Mucosa of stomach (tissue), 1 donor: ENCODE measurements at regions not wholly inside any gene's neighbourhood (a gene's known extent, or its start where the extent isn't known, plus 50 kb on each side); places are given as distances from the start of the nearest gene placed in this dataset.

Experiments
- H3K27me3 ChIP-seq: one replicate; pipeline ENCODE4 v1.7.0; 2013; ENCODE audit warnings: mild to moderate bottlenecking, low read length; ENCODE audit not compliant: control insufficient read depth, insufficient read depth
- H3K36me3 ChIP-seq: one replicate; pipeline ENCODE4 v1.7.0; 2013; ENCODE audit warnings: low read length; ENCODE audit not compliant: control insufficient read depth, insufficient read depth
- H3K4me1 ChIP-seq: one replicate; pipeline ENCODE4 v1.7.0; 2013; ENCODE audit warnings: mild to moderate bottlenecking, low read length; ENCODE audit not compliant: control insufficient read depth, insufficient read depth
- H3K4me3 ChIP-seq: one replicate; pipeline ENCODE4 v1.7.0; 2013; ENCODE audit warnings: low read length
- H3K9ac ChIP-seq: one replicate; pipeline ENCODE4 v1.7.0; 2013; ENCODE audit warnings: mild to moderate bottlenecking, low read length, moderate library complexity
- H3K9me3 ChIP-seq: one replicate; pipeline ENCODE4 v1.7.0; 2013; ENCODE audit warnings: mild to moderate bottlenecking, low read length, moderate library complexity; ENCODE audit not compliant: control insufficient read depth
- donor health status: Pancreatic carcinoma.

GRCh38 chr6:139711804-139712585, 337.5 kb upstream of the CITED2 start:
- Histone ChIP-seq H3K9ac (no peak overlapping the region), H3K4me3 (no peak overlapping the region), H3K27me3 (no peaks in the 10 kb centered on the region), H3K36me3 (no peaks in the 10 kb centered on the region), H3K4me1 (peaks cover 15% of the 10 kb centered on the region), H3K9me3 (no peaks in the 10 kb centered on the region)

- H3K36me3 ChIP-seq: no peaks in the 10 kb centered on the region
- no peaks in the 10 kb centered on the region for H3K9me3 ChIP-seq
- H3K27me3 ChIP-seq: no peaks in the 10 kb centered on the region
- H3K4me3 ChIP-seq: no peak overlapping the region
- H3K4me1 ChIP-seq: peaks cover 15% of the 10 kb centered on the region
- H3K9ac ChIP-seq: no peak overlapping the region
These were observed 336.1 kb upstream of the CITED2 start for GRCh38 chr6:139710556-139710955.

- no peak overlapping the region for H3K4me3 ChIP-seq
- no peaks in the 10 kb centered on the region for H3K36me3 ChIP-seq
- H3K4me1 ChIP-seq: peaks cover 15% of the 10 kb centered on the region
- no peaks in the 10 kb centered on the region for H3K27me3 ChIP-seq
- no peaks in the 10 kb centered on the region for H3K9me3 ChIP-seq
- no peak overlapping the region for H3K9ac ChIP-seq
These were observed 334.1 kb upstream of the CITED2 start for GRCh38 chr6:139708337-139709199.

GRCh38 chr6:139706912-139707311, 332.5 kb upstream of the CITED2 start:
- Histone ChIP-seq H3K9ac (no peak overlapping the region), H3K4me1 (peaks cover 9% of the 10 kb centered on the region), H3K4me3 (no peak overlapping the region), H3K36me3 (no peaks in the 10 kb centered on the region), H3K27me3 (no peaks in the 10 kb centered on the region), H3K9me3 (no peaks in the 10 kb centered on the region)

GRCh38 chr6:139705284-139705683, 330.8 kb upstream of the CITED2 start:
- no peaks in the 10 kb centered on the region for H3K9me3 ChIP-seq
- no peaks in the 10 kb centered on the region for H3K27me3 ChIP-seq
- H3K9ac ChIP-seq: no peak overlapping the region
- no peak overlapping the region for H3K4me3 ChIP-seq
- H3K4me1 ChIP-seq: peaks cover 9% of the 10 kb centered on the region
- H3K36me3 ChIP-seq: no peaks in the 10 kb centered on the region

GRCh38 chr6:139703780-139704179, 329.3 kb upstream of the CITED2 start:
- H3K36me3 ChIP-seq: no peaks in the 10 kb centered on the region
- H3K9me3 ChIP-seq: no peaks in the 10 kb centered on the region
- H3K9ac ChIP-seq: no peak overlapping the region
- peaks cover 7% of the 10 kb centered on the region for H3K4me1 ChIP-seq
- H3K27me3 ChIP-seq: no peaks in the 10 kb centered on the region
- H3K4me3 ChIP-seq: no peak overlapping the region

- Histone ChIP-seq H3K4me3 (no peak overlapping the region), H3K9ac (no peak overlapping the region), H3K36me3 (no peaks in the 10 kb centered on the region), H3K27me3 (no peaks in the 10 kb centered on the region), H3K4me1 (no peaks in the 10 kb centered on the region), H3K9me3 (no peaks in the 10 kb centered on the region)
These were observed 328.3 kb upstream of the CITED2 start for GRCh38 chr6:139702706-139703105.

GRCh38 chr6:139701695-139702094, 327.2 kb upstream of the CITED2 start:
- H3K9ac ChIP-seq: no peak overlapping the region
- no peaks in the 10 kb centered on the region for H3K27me3 ChIP-seq
- no peaks in the 10 kb centered on the region for H3K4me1 ChIP-seq
- no peaks in the 10 kb centered on the region for H3K9me3 ChIP-seq
- H3K4me3 ChIP-seq: no peak overlapping the region
- H3K36me3 ChIP-seq: no peaks in the 10 kb centered on the region

GRCh38 chr6:139701003-139701402, 326.6 kb upstream of the CITED2 start:
- H3K9me3 ChIP-seq: no peaks in the 10 kb centered on the region
- no peak overlapping the region for H3K9ac ChIP-seq
- no peaks in the 10 kb centered on the region for H3K27me3 ChIP-seq
- no peak overlapping the region for H3K4me3 ChIP-seq
- no peaks in the 10 kb centered on the region for H3K4me1 ChIP-seq
- H3K36me3 ChIP-seq: no peaks in the 10 kb centered on the region

- Histone ChIP-seq H3K27me3 (no peaks in the 10 kb centered on the region), H3K4me1 (no peaks in the 10 kb centered on the region), H3K9ac (no peak overlapping the region), H3K4me3 (no peak overlapping the region), H3K9me3 (no peaks in the 10 kb centered on the region), H3K36me3 (no peaks in the 10 kb centered on the region)
These were observed 325.5 kb upstream of the CITED2 start for GRCh38 chr6:139699911-139700310.

GRCh38 chr6:139699335-139699734, 324.9 kb upstream of the CITED2 start:
- Histone ChIP-seq H3K4me3 (no peak overlapping the region), H3K27me3 (no peaks in the 10 kb centered on the region), H3K9ac (no peak overlapping the region), H3K36me3 (no peaks in the 10 kb centered on the region), H3K9me3 (no peaks in the 10 kb centered on the region), H3K4me1 (no peaks in the 10 kb centered on the region)

- H3K9me3 ChIP-seq: no peaks in the 10 kb centered on the region
- no peaks in the 10 kb centered on the region for H3K36me3 ChIP-seq
- no peaks in the 10 kb centered on the region for H3K4me1 ChIP-seq
- no peaks in the 10 kb centered on the region for H3K27me3 ChIP-seq
- H3K9ac ChIP-seq: no peak overlapping the region
- no peak overlapping the region for H3K4me3 ChIP-seq
These were observed 324.2 kb upstream of the CITED2 start for GRCh38 chr6:139698526-139699176.
